T-helper 1 cell treated with Interleukin-12 subunit alpha and Interleukin-12 subunit beta and Interleukin-4 antibody, amounts not matched to agents 30 μg/mL and 1 μg/mL, for 36 hours (primary cell): ENCODE measurements at regions not wholly inside any gene's neighbourhood (a gene's known extent, or its start where the extent isn't known, plus 50 kb on each side); places are given as distances from the start of the nearest gene placed in this dataset.

Experiments
- H3K27ac Mint-ChIP-seq: one replicate; pipeline ENCODE4 v1.8.0; 2021; ENCODE audit warnings: mild to moderate bottlenecking, mixed read lengths
- H3K27me3 Mint-ChIP-seq: one replicate; pipeline ENCODE4 v1.8.0; 2021; ENCODE audit warnings: low read depth, mixed read lengths
- H3K36me3 Mint-ChIP-seq: one replicate; pipeline ENCODE4 v1.8.0; 2021; ENCODE audit warnings: low read depth, mixed read lengths
- H3K4me1 Mint-ChIP-seq: one replicate; pipeline ENCODE4 v1.8.0; 2021; ENCODE audit warnings: low read depth, mixed read lengths
- H3K4me3 Mint-ChIP-seq: one replicate; pipeline ENCODE4 v1.8.0; 2021; ENCODE audit warnings: mild to moderate bottlenecking, moderate library complexity, mixed read lengths
- H3K9me3 Mint-ChIP-seq: one replicate; pipeline ENCODE4 v1.8.0; 2021; ENCODE audit warnings: mixed read lengths

GRCh38 chr14:62631176-62631575, 414.1 kb downstream of the KCNH5 start:
- Mint-ChIP-seq H3K27me3 (no peaks in the 10 kb centered on the region), H3K27ac (no peak overlapping the region)

GRCh38 chr14:62632771-62633170, 412.5 kb downstream of the KCNH5 start:
- H3K4me3 Mint-ChIP-seq = no peak overlapping the region
- no peak overlapping the region for H3K27ac Mint-ChIP-seq
- no peaks in the 10 kb centered on the region for H3K27me3 Mint-ChIP-seq
- no peaks in the 10 kb centered on the region for H3K36me3 Mint-ChIP-seq
- no peaks in the 10 kb centered on the region for H3K4me1 Mint-ChIP-seq
- peaks cover 4% of the 10 kb centered on the region for H3K9me3 Mint-ChIP-seq

More at GRCh38 chr14:62631176-62631575, 414.1 kb downstream of the KCNH5 start:
- no peaks in the 10 kb centered on the region for H3K4me1 Mint-ChIP-seq
- no peaks in the 10 kb centered on the region for H3K9me3 Mint-ChIP-seq
- no peaks in the 10 kb centered on the region for H3K36me3 Mint-ChIP-seq
- no peak overlapping the region for H3K4me3 Mint-ChIP-seq

GRCh38 chr14:62645649-62646048, 399.6 kb downstream of the KCNH5 start:
- H3K4me1 Mint-ChIP-seq = no peaks in the 10 kb centered on the region
- no peaks in the 10 kb centered on the region for H3K36me3 Mint-ChIP-seq
- no peak overlapping the region for H3K27ac Mint-ChIP-seq
- peaks cover 6% of the 10 kb centered on the region for H3K9me3 Mint-ChIP-seq
- H3K4me3 Mint-ChIP-seq = no peak overlapping the region
- no peaks in the 10 kb centered on the region for H3K27me3 Mint-ChIP-seq
